ENCODE measurements at regions not wholly inside any gene's neighbourhood (a gene's known extent, or its start where the extent isn't known, plus 50 kb on each side); places are given as distances from the start of the nearest gene placed in this dataset.

DNA sequence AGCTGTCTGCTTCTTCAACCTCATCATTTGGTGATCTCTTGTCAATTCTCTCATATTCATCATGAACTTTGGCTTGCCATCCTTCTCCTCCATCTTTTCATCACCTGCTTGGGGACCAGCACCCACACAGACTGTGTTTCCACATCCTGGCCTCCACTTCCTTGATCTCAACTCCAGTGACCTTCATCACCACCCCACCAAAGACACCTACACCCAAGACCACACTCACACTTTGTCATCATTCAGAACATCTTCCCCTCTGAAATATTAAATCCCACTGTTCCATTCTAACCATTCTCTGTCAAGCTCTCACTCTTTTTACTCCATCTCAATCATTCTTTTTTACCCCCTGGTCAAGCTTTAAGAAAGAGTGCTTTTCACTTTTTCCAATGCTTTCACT is 115.5 kb upstream of the VAV3 start:
- TF ChIP-seq, protein P1, sequence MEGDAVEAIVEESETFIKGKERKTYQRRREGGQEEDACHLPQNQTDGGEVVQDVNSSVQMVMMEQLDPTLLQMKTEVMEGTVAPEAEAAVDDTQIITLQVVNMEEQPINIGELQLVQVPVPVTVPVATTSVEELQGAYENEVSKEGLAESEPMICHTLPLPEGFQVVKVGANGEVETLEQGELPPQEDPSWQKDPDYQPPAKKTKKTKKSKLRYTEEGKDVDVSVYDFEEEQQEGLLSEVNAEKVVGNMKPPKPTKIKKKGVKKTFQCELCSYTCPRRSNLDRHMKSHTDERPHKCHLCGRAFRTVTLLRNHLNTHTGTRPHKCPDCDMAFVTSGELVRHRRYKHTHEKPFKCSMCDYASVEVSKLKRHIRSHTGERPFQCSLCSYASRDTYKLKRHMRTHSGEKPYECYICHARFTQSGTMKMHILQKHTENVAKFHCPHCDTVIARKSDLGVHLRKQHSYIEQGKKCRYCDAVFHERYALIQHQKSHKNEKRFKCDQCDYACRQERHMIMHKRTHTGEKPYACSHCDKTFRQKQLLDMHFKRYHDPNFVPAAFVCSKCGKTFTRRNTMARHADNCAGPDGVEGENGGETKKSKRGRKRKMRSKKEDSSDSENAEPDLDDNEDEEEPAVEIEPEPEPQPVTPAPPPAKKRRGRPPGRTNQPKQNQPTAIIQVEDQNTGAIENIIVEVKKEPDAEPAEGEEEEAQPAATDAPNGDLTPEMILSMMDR (IDR thresholded peaks at IDR 0.05; ENCODE audit: poor library complexity, severe bottlenecking), result no peak
- TF ChIP-seq EP300 (conservative IDR thresholded peaks at IDR 0.05; ENCODE audit: poor library complexity, severe bottlenecking) (no peak), POLR2AphosphoS5 (IDR thresholded peaks at IDR 0.05) (no peak), TAF1 (IDR thresholded peaks at IDR 0.05; ENCODE audit: low read depth) (no peak), REST (IDR thresholded peaks at IDR 0.05; ENCODE audit: borderline replicate concordance) (no peak), EZH2 (IDR thresholded peaks at IDR 0.05; ENCODE audit: borderline replicate concordance, insufficient read depth, low read length, poor library complexity, severe bottlenecking) (no peak), RAD21 (conservative IDR thresholded peaks at IDR 0.05) (no peak)
